ENCODE measurements at regions not wholly inside any gene's neighbourhood (a gene's known extent, or its start where the extent isn't known, plus 50 kb on each side); places are given as distances from the start of the nearest gene placed in this dataset.

DNA sequence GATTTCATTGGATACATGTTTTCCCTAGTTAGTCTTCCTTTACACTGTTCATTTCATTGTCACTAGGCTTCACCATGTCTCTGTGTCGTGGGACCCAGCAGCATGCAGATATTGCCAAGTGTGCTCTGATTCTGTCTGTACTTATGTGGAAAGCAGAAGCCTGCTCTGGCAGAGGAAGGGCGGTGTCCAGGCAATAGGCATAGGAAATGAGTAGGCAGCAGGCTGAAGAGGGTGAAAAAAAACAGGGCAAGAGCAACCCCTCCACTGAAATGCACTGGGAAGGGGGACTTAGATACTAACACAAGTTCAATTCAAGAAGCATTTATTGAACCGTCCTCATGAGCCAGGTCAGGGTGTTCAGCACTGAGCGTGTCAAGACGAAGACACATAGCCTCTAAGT, 85.2 kb upstream of the VAV3 start:
- Histone ChIP-seq H3K4me1 (replicated peaks in 1 of 4; ENCODE audit: control insufficient read depth in 3 of 4, insufficient read depth in 4 of 4, low read length in 3 of 4) (peaks cover 4 to 24% (median 20%) of the 10 kb centered on the region in 4 experiments), H3K14ac (ENCODE audit: insufficient read length) (no peak overlapping the region), H3K36me3 (ENCODE audit: control insufficient read depth in 2 of 4, insufficient read depth in 4 of 4, low read length in 3 of 4) (no peaks in the 10 kb centered on the region), H2BK120ac (replicated peaks; ENCODE audit: low read depth, low read length) (no peak overlapping the region), H2AFZ (ENCODE audit: low read length) (peak overlapping the region; percentile 58; the same call in 1 of the 2 replicates), H3K4me2 (ENCODE audit: insufficient read depth in 1 of 2, low read depth in 2 of 2, low read length in 2 of 2) (peak overlapping the region in 1 of 2 experiments; percentile 20; a peak in 1 of 4 replicates), H4K20me1 (replicated peaks in 1 of 2; ENCODE audit: control insufficient read depth in 1 of 2, insufficient read depth in 2 of 2, low read length in 2 of 2) (no peaks in the 10 kb centered on the region), H2BK5ac (ENCODE audit: low read depth, low read length) (no peak overlapping the region), H3K27ac (ENCODE audit: low read depth, low read length) (no peak overlapping the region), H4K5ac (ENCODE audit: insufficient read length, low read depth, low read length) (no peak overlapping the region), H2BK15ac (ENCODE audit: low read length) (no peak overlapping the region), H3K18ac (ENCODE audit: extremely low read depth, low read length) (no peak overlapping the region), H3K27me3 (replicated peaks in 1 of 4; ENCODE audit: control insufficient read depth in 3 of 4, extremely low read depth in 1 of 4, insufficient read depth in 3 of 4, low read length in 3 of 4) (no peaks in the 10 kb centered on the region), H2BK20ac (ENCODE audit: low read length) (peak overlapping the region; percentile 29; the same call in 1 of the 2 replicates), H3K4me3 (ENCODE audit: extremely low read depth in 1 of 4, insufficient read depth in 2 of 4, low read depth in 3 of 4, low read length in 4 of 4) (no peak overlapping the region), H2BK12ac (ENCODE audit: low read depth, low read length) (peak overlapping the region; percentile 21; the same call in 1 of the 2 replicates), H3K4ac (replicated peaks; ENCODE audit: insufficient read length, low read depth, low read length) (no peak overlapping the region), H3K79me1 (ENCODE audit: low read depth, low read length) (no peaks in the 10 kb centered on the region), H3K79me2 (ENCODE audit: control insufficient read depth in 1 of 2, insufficient read depth in 2 of 2, low read length in 2 of 2) (no peaks in the 10 kb centered on the region), H3K9ac (replicated peaks in 1 of 4; ENCODE audit: extremely low read depth in 1 of 4, low read depth in 3 of 4, low read length in 3 of 4) (no peak overlapping the region), H3K23ac (ENCODE audit: insufficient read length) (no peak overlapping the region), H3K9me3 (ENCODE audit: insufficient read depth in 2 of 2, low read depth in 1 of 2, low read length in 1 of 2) (0 out of 4 replicates have a peak, but pooled peaks cover 0 to 3% of the 10 kb centered on the region in 2 experiments), H2AK5ac (ENCODE audit: low read depth, low read length) (no peak overlapping the region), H3K56ac (replicated peaks; ENCODE audit: insufficient read length, low read depth, low read length) (no peak overlapping the region), H4K8ac (ENCODE audit: extremely low read depth, insufficient read depth, low read length) (no peak overlapping the region), H3K23me2 (ENCODE audit: low read depth, low read length) (no peaks in the 10 kb centered on the region; the same call in 1 of the 2 replicates), H4K91ac (replicated peaks; ENCODE audit: insufficient read length, low read length) (no peak overlapping the region)
- TF ChIP-seq CTBP2 (IDR thresholded peaks at IDR 0.05; ENCODE audit: borderline replicate concordance, insufficient read depth, insufficient read length, low read length) = no peak
- TF ChIP-seq CHD2 (IDR thresholded peaks at IDR 0.05; ENCODE audit: low read length) = no peak
- TF ChIP-seq CREB1 (IDR thresholded peaks at IDR 0.05) = no peak
- no peak for TF ChIP-seq YY1 (IDR thresholded peaks at IDR 0.05; ENCODE audit: low read depth, low read length)
- TF ChIP-seq CHD1 (IDR thresholded peaks at IDR 0.05; ENCODE audit: low read depth, low read length) = no peak
- no peak for TF ChIP-seq RFX5 (IDR thresholded peaks at IDR 0.05; ENCODE audit: borderline replicate concordance, low read depth, low read length)
- no peak for TF ChIP-seq GTF2F1 (IDR thresholded peaks at IDR 0.05; ENCODE audit: borderline replicate concordance, low read depth, low read length)
- TF ChIP-seq RAD21 (IDR thresholded peaks at IDR 0.05 in 1 of 2, conservative IDR thresholded peaks at IDR 0.05 in 1 of 2; ENCODE audit: low read depth in 2 of 2, low read length in 2 of 2) = no peak
- no peak for TF ChIP-seq CBX5 (IDR thresholded peaks at IDR 0.05; ENCODE audit: low read depth, low read length)
- FAIRE-seq (no peak), DNase-seq (ENCODE audit: low read depth in 1 of 2, low spot score in 2 of 2) (no peak)
- ChIA-PET CTCF (ENCODE audit: partially characterized antibody) (interaction anchor here (0.6 to 4.7 kb wide), 9 partner anchors 11 to 291 kb away, joined by 3 to 29 read pairs (median 4); no protein-coding TSS in a partner anchor), POLR2A (ENCODE audit: partially characterized antibody) (interaction anchor here (1.2 kb wide), 1 partner anchor 24 kb away, joined by 3 read pairs; no protein-coding TSS in a partner anchor)
- WGBS, 2 experiments (ENCODE audit: extremely low coverage in 1 of 2, insufficient coverage in 1 of 2, insufficient read length in 1 of 2, insufficient replicate concordance in 2 of 2, low coverage in 1 of 2, low lambda C conversion rate in 2 of 2, missing lambda C conversion rate in 1 of 2) = 89% methylated on average over 5 of the region's 5 CpGs; no CpG with 5 or more reads in 1 of the 2 experiments
